AG20443 (cell line): ENCODE measurements at regions not wholly inside any gene's neighbourhood (a gene's known extent, or its start where the extent isn't known, plus 50 kb on each side); places are given as distances from the start of the nearest gene placed in this dataset.

Source experiments
- DNase-seq: peaks from one replicate; pipeline ENCODE4 v3.0.0; 2012; ENCODE audit warnings: low spot score, mixed read lengths

GRCh38 chr11:95349345-95349942 lies 118.4 kb upstream of the SESN3 start:
- DNase-seq, result no peak

DNA sequence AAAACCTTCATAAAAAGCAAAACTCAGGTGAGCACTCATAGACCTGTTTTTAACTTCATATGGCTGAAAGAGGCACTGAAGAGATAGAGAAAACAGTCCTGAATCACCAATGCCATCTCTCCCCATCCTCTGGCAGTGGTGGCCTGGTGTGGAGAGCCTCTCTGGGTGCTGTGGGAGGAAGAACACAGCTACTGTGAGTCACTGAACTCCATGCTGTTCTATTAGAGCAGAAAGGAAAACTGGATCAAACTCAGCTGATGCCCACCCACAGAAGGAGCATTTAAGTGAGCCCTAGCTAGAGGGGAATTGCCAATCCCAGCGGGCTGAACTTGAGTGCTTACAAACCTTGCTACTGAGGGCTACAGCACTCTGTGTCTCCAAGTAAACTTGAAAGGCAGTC lies 115.3 kb upstream of the SESN3 start:
- no peak for DNase-seq

GRCh38 chr11:95345651-95346050 lies 114.6 kb upstream of the SESN3 start:
- no peak for DNase-seq

GRCh38 chr11:95344932-95345642 lies 114.1 kb upstream of the SESN3 start:
- no peak for DNase-seq

DNA sequence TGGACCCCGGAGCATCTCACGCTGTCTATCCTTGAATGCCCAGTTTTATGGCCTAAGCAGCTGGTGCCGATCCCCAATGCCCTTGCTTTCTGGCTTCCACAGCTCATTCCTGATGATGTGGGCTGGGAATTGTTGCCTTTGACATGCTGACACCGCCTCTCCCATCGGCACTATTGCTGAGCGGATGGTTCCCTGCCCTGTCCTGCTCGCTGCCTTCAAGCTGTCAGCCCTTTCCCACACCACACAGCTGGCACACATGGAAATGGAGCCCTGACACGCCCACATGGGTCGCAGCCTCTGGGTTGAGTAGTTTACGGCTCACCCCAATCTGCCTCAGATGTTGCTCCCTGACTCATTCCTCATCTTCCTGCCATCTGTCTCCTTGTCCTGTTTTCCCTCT lies 110.2 kb upstream of the SESN3 start:
- DNase-seq, result peak; percentile 48

GRCh38 chr11:95339086-95339901 lies 108.3 kb upstream of the SESN3 start:
- peak; percentile 29 for DNase-seq

DNA sequence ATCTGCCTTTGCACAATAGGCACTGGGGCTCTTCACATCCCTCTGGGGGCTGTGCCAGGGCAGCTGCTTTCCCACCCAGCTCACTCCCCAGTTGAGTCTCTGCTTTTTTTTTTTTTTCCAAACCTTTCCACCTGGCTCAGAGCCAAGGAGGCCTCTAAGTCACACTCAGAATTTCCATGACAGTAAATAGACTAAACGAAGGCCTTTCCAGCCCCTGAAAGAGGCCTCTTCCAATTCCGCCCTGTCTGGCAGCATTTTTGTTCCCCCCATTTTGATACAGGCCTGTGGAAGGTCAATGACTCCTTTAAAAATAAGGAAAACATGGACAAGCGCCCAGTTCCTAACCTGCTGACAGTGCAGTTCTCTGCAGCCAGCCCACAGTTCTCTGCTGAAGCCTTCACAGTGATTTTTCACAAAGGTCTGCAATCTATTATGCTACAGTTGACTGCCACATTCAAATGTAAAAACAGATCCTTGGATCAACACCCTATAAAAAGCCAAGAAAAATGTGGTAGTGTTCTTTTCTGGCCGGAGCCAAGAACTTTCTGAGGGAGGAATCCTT lies 107.5 kb upstream of the SESN3 start:
- DNase-seq, result peak; percentile 49

- DNase-seq, result no peak
These were observed 107.0 kb upstream of the SESN3 start for GRCh38 chr11:95337972-95338429.

GRCh38 chr11:95337175-95337957 lies 106.4 kb upstream of the SESN3 start:
- DNase-seq, result peak; percentile 67

GRCh38 chr11:95335989-95336388 lies 105.0 kb upstream of the SESN3 start:
- no peak for DNase-seq

DNA sequence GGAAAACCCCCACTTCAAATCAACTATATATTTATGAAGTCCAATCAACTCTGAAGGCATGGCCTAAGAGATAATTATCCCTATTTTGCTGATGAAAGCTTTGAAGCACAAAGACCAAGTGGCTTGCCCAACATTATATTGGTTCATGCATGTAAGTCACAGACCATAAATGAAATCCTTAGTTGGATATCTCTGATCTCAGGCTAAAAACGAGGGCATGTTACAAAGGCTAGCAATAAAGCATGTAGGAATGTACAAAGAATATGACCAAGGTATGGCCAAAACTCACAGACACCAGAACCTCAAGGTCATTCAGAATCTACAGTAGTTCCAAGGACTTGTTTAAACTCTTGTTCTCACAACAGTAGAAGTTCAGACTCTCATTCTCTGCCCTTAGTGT lies 100.2 kb upstream of the SESN3 start:
- DNase-seq, result no peak

GRCh38 chr11:95330302-95330701 lies 99.3 kb upstream of the SESN3 start:
- no peak for DNase-seq

DNA sequence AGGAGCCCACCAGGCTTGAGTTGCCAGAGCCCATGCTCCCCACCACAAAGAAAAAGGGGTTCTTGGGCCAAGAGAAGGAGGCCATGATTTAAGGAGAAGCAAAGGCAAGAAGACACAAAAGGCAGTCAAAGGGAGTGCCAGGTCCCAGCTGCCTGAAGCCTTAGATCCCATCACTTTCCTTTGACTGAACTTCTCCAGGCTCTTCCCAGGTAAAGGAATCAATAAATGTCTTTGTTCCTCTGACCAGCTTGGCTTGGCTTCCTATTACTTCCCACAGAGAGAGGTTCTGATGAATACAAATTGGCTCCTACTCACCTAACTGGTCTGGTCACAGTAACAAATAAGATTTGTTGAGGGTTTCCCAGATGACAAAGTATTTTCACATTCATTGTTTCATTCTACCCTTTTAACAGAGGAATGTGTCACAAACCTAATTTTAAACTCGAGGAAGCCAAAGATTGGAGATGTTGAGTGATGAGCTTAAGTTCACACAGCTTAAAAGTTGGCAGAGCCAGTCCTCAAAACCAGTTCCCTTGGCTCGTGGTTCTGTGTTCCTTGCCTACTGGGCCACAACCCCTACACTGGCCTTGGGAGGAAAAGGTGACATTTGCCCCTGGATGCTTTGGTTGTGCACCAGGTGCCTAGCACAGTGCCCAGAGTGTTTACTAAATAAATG lies 96.4 kb upstream of the SESN3 start:
- DNase-seq, result no peak

DNA sequence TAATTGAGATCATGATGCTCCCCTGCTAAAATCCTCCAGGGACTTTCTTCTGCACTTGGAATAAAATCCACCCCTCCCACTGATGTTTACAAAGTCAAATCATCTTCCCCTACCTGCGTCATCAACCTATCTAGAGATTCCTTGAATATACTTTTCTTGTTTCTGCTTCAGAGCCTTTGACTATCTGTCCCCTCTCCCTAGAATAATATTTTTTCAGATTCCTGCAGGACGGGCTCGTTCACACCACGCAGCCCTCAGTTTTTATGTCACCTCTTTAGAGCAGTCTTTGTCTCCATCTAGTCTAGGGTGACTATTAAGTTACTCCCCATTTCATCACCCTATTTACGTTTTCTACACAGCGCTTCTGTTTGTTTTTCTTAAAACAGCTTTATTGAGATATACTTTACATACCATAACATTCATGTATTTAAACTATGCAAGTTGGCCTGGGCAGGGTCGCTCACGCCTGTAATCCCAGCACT lies 94.8 kb upstream of the SESN3 start:
- no peak for DNase-seq

DNA sequence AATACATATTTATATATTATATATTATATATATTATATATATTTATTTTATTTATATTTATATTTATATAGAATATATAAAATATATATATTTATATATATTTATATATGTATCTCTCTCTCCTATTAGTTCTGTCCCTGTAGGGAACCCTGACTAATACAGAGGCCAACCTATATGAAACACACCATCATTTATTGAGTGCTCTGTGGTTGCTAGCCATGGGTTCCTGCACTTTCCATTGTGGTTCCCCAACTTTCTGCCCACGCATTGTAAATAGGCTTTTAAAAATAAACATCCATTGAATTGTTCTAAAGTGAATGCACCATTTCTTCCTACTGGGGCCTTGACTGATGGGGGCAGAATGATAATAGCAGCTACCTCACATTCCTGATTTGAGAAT lies 93.8 kb upstream of the SESN3 start:
- no peak for DNase-seq

- DNase-seq, result peak; percentile 79
These were observed 91.5 kb upstream of the SESN3 start for GRCh38 chr11:95322539-95322938.

DNA sequence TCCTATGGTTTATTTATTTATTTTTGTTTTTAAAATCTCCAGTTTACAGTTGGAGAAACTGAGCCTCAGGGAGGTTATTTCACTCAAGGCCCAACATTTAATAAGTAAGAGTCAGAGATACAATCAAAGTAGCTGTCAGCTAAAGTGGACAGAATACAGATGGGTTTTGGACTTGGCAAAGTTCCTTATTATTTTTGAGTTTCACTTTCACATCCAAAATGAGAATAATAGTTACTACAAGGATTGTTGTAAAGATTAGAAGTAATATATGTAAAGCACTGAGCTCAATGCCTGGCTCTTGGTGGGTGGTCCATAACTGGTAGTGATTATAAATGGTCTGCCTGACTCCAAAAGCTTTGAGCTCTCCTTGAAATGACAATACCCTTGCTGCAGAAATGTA lies 87.5 kb upstream of the SESN3 start:
- no peak for DNase-seq

DNA sequence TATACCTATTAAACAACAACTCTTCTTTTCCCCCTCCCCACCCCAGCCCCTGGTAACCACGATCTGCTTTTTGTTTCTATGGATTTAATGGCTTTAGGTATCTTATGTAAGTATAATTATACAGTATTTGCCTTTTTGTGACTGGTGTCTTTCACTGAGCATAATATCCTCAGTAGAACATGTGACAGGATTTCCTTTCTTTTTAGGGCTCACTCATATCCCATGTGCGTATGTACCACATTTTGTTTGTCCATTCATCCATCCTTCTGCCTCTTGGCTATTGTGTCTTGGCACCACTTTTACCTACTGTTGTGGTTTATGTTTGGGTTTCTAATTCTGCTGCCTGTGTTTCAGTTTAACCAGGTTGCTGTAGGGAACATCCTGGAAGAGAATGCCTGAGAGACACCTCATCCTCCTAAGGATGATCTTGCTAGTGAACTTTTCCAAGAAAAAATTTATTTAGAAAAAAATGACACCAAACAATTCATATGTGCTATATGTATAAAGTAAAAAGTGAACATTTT lies 77.6 kb upstream of the SESN3 start:
- DNase-seq, result no peak

- DNase-seq, result no peak
These were observed 76.3 kb upstream of the SESN3 start for GRCh38 chr11:95307286-95307685.

DNA sequence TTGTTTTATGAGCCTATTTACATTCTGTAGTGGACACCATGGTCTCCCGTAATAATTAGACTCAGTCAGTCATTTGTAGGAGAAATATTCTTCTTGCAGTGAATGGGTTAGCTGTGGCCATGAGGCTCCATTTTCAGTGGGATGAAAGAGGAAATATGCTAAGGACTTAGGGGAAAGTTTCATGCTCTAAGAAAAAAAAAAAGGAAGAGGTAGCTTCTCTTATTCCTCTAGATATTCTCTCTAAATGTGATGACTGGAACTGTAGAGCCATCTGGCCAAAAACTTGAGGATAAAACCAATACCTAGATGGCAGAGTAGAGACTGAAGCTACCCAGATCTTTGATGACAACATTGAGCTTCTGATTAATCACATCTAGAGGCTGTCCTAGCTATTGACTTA lies 75.8 kb upstream of the SESN3 start:
- DNase-seq, result no peak

GRCh38 chr11:95306123-95306522 lies 75.1 kb upstream of the SESN3 start:
- no peak for DNase-seq
